HUES48 (cell line): ENCODE measurements at regions not wholly inside any gene's neighbourhood (a gene's known extent, or its start where the extent isn't known, plus 50 kb on each side); places are given as distances from the start of the nearest gene placed in this dataset.

ENCODE experiments used
- H3K27ac ChIP-seq: one replicate; pipeline ENCODE4 v1.7.0; 2013; ENCODE audit warnings: low read depth, low read length, inconsistent platforms
- H3K27me3 ChIP-seq: 2 replicates; pipeline ENCODE4 v1.6.1; 2013; ENCODE audit warnings: mild to moderate bottlenecking, low read length; ENCODE audit not compliant: control insufficient read depth, insufficient read depth
- H3K36me3 ChIP-seq: 2 replicates; pipeline ENCODE4 v1.6.1; 2013; ENCODE audit warnings: low read length; ENCODE audit not compliant: control insufficient read depth, insufficient read depth
- H3K4me1 ChIP-seq: 2 replicates; pipeline ENCODE4 v1.6.1; 2013; ENCODE audit warnings: mild to moderate bottlenecking, low read length; ENCODE audit not compliant: control insufficient read depth, insufficient read depth
- H3K4me3 ChIP-seq: 2 replicates; pipeline ENCODE4 v1.5.1; 2013; ENCODE audit warnings: mild to moderate bottlenecking, low read depth, low read length
- H3K9ac ChIP-seq: 2 replicates; pipeline ENCODE4 v1.6.1; 2013; ENCODE audit warnings: mild to moderate bottlenecking, low read depth, low read length, moderate library complexity
- H3K9me3 ChIP-seq: 2 replicates; pipeline ENCODE4 v1.6.1; 2013; ENCODE audit warnings: low read length; ENCODE audit not compliant: control insufficient read depth, insufficient read depth

GRCh38 chr3:66144568-66145407 lies 76.0 kb upstream of the SLC25A26 start:
- no peaks in the 10 kb centered on the region for H3K36me3 ChIP-seq
- no peaks in the 10 kb centered on the region for H3K27me3 ChIP-seq
- H3K9me3 ChIP-seq = no peaks in the 10 kb centered on the region
- no peak overlapping the region for H3K27ac ChIP-seq
- no peak overlapping the region for H3K9ac ChIP-seq
- H3K4me1 ChIP-seq = no peaks in the 10 kb centered on the region
- H3K4me3 ChIP-seq = no peak overlapping the region

DNA sequence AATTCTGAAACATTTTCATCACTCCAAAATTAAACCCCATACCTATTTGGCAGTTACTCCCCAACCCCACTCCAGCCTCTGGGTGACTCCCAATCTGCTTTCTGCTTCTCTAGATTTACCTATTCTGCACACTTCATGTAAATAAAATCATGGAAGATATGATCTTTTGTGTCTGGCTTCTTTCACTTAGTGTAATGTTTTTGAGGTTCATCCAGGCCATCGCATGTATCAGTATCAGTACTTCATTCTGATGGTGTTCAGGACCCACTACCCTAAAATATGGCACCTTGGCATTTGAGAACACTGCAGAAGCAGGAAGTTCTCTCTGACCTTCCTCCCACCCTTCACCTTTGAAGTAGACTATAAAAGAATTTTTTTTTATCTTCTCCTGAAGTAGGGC lies 78.7 kb upstream of the SLC25A26 start:
- Histone ChIP-seq H3K9ac (no peak overlapping the region), H3K27ac (no peak overlapping the region), H3K4me3 (no peak overlapping the region), H3K36me3 (no peaks in the 10 kb centered on the region), H3K27me3 (no peaks in the 10 kb centered on the region), H3K4me1 (0 out of 2 replicates have a peak, but pooled peaks cover 6% of the 10 kb centered on the region), H3K9me3 (no peaks in the 10 kb centered on the region)

GRCh38 chr3:66140743-66141372 lies 79.9 kb upstream of the SLC25A26 start:
- Histone ChIP-seq H3K4me3 (no peak overlapping the region), H3K4me1 (peaks cover 17% of the 10 kb centered on the region), H3K9me3 (no peaks in the 10 kb centered on the region), H3K27me3 (no peaks in the 10 kb centered on the region), H3K9ac (no peak overlapping the region), H3K36me3 (no peaks in the 10 kb centered on the region), H3K27ac (no peak overlapping the region)

- Histone ChIP-seq H3K9me3 (no peaks in the 10 kb centered on the region), H3K27ac (no peak overlapping the region), H3K27me3 (no peaks in the 10 kb centered on the region)
These were observed 80.7 kb upstream of the SLC25A26 start for GRCh38 chr3:66140106-66140505.

DNA sequence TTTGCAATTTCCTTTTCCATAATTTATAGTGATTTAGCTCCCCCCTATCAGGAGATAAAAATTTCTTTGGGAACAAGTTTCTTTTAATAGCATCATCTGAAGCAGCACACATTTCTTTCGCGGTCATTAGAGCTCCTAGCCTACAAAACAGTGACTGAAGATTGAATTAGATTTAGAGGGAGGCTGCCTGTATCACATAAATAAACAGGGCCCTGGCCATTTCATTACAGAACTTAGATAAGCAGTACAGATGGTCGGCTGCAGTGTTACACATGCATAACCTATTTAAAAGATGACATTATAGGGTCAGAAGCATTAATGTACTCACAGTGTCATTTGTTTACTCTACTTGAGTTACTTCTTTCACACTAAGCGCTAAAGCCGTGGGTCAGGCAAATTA lies 81.4 kb upstream of the SLC25A26 start:
- H3K4me3 ChIP-seq = no peak overlapping the region
- peaks cover 20% of the 10 kb centered on the region for H3K4me1 ChIP-seq
- no peaks in the 10 kb centered on the region for H3K27me3 ChIP-seq
- no peaks in the 10 kb centered on the region for H3K9me3 ChIP-seq
- H3K9ac ChIP-seq = no peak overlapping the region
- H3K27ac ChIP-seq = no peak overlapping the region
- H3K36me3 ChIP-seq = no peaks in the 10 kb centered on the region

More at GRCh38 chr3:66140106-66140505, 80.7 kb upstream of the SLC25A26 start:
- Histone ChIP-seq H3K4me1 (peaks cover 18% of the 10 kb centered on the region), H3K9ac (no peak overlapping the region), H3K4me3 (no peak overlapping the region), H3K36me3 (no peaks in the 10 kb centered on the region)

DNA sequence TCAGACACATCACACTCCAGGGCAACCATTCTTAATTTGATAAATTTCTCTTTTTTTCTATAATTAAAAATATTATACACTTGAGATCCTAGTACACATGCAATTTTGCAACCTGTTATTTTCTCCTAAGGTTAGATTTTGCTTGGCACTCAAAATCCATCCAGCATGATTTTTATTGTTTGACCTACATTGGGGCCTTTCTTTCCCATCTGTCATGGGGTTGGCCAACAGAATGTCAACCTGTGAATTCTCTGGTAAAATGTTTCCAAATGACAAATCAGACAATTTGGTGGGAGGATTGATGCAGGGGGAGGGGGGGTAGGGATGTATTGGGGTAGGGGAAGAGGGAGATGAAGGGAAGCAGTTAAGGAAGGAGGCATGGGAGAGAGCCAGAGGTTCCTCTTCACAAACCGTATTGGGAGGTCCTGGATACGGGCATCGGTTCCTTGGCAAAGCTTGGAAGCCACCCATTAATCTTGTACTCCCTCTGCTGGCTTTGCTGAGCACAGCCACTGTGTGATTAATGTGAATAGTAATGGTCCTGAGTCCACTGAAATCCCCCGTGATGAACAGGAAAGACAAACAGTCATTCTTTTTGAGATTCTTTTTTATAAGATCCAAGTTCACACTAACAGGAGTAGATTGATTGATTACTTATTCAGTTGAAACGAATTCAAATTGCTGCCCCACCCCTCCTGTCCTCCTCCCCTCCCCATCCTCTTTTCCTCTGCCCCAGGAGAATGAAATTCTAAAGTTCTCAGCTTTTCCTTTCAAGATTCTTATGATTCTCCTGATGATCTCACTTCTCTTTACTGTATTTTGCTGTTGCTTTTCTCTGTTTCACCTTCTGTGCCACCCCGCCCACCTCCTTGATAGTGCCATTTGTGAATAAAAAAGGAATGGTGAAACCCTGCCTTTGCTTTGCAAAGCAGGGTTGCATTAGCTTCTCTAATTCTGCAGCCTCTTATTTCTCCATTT lies 82.2 kb upstream of the SLC25A26 start:
- H3K4me3 ChIP-seq = no peak overlapping the region; the same call in 1 of the 2 replicates

GRCh38 chr3:66136597-66136996 lies 84.2 kb upstream of the SLC25A26 start:
- H3K9ac ChIP-seq = no peak overlapping the region

More for the DNA sequence above, 82.2 kb upstream of the SLC25A26 start:
- Histone ChIP-seq H3K4me1 (peaks cover 24% of the 10 kb centered on the region), H3K27me3 (no peaks in the 10 kb centered on the region), H3K9me3 (no peaks in the 10 kb centered on the region), H3K36me3 (no peaks in the 10 kb centered on the region), H3K27ac (no peak overlapping the region), H3K9ac (no peak overlapping the region)

GRCh38 chr3:66133853-66134445 lies 86.9 kb upstream of the SLC25A26 start:
- Histone ChIP-seq H3K9me3 (no peaks in the 10 kb centered on the region), H3K4me1 (peaks cover 23% of the 10 kb centered on the region), H3K36me3 (no peaks in the 10 kb centered on the region), H3K27me3 (no peaks in the 10 kb centered on the region), H3K9ac (no peak overlapping the region), H3K27ac (no peak overlapping the region), H3K4me3 (no peak overlapping the region)

More at GRCh38 chr3:66136597-66136996, 84.2 kb upstream of the SLC25A26 start:
- H3K27ac ChIP-seq = peak overlapping the region; percentile 16
- no peak overlapping the region for H3K4me3 ChIP-seq
- H3K9me3 ChIP-seq = no peaks in the 10 kb centered on the region
- H3K4me1 ChIP-seq = peaks cover 24% of the 10 kb centered on the region
- no peaks in the 10 kb centered on the region for H3K36me3 ChIP-seq
- no peaks in the 10 kb centered on the region for H3K27me3 ChIP-seq

DNA sequence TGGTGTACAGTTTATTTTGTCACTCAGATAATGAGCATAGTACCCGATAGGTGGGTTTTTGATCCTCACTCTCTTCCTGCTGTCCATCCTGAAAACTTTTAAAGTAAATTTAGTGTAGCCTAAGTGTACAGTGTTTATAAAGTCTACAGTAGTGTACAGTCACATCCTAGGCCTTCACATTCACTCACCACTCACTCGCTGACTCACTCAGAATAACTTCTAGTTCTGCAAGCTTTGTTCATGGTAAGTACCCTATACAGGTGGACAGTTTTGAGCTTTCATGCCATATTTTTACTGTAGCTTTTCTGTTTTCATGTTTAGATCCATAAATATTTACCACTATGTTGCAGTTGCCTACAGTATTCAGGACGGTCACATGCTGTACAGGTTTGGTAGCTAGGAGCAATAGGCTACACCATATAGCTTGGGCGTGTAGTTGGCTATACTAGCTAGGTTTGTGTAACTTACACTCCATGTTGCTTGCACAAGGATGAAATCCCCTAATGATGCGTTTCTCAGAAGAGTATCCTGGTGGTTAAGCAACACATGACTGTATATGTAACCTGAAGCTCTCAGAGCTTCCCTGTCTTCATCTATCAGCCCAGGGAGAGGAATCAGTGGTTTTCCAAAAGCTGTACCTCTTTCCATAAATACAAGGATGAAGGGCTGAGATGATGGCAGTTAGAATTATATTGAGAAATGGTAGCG lies 87.6 kb upstream of the SLC25A26 start:
- H3K9me3 ChIP-seq = no peaks in the 10 kb centered on the region
- no peak overlapping the region for H3K27ac ChIP-seq
- no peak overlapping the region for H3K4me3 ChIP-seq
- H3K27me3 ChIP-seq = no peaks in the 10 kb centered on the region
- H3K4me1 ChIP-seq = peaks cover 23% of the 10 kb centered on the region
- H3K36me3 ChIP-seq = no peaks in the 10 kb centered on the region
- no peak overlapping the region for H3K9ac ChIP-seq

- Histone ChIP-seq H3K4me3 (no peak overlapping the region), H3K27ac (peak overlapping the region; percentile 71), H3K4me1 (peaks cover 12% of the 10 kb centered on the region), H3K36me3 (no peaks in the 10 kb centered on the region), H3K9ac (no peak overlapping the region), H3K9me3 (no peaks in the 10 kb centered on the region), H3K27me3 (no peaks in the 10 kb centered on the region)
These were observed 89.9 kb upstream of the MAGI1 start for GRCh38 chr3:66128623-66129022.
